ENCODE measurements at regions not wholly inside any gene's neighbourhood (a gene's known extent, or its start where the extent isn't known, plus 50 kb on each side); places are given as distances from the start of the nearest gene placed in this dataset.

GRCh38 chr18:38257661-38258060 is 692.1 kb upstream of the CELF4 start:
- TF ChIP-seq CTCF (IDR thresholded peaks at IDR 0.05; ENCODE audit: low read length) (no peak), EZH2 (IDR thresholded peaks at IDR 0.05; ENCODE audit: borderline replicate concordance, low read length) (no peak)
